GM12892 (cell line): ENCODE measurements at regions not wholly inside any gene's neighbourhood (a gene's known extent, or its start where the extent isn't known, plus 50 kb on each side); places are given as distances from the start of the nearest gene placed in this dataset.
"Not testable (repeated sequence)": the region's sequence is repeated elsewhere in the genome, so short reads cannot be mapped to it uniquely, and the experiment has no call there.

Experiments
- DNase-seq: peaks from one replicate; pipeline ENCODE4 v3.0.0; 2011; ENCODE audit not compliant: insufficient read length
- FAIRE-seq: peaks from 2 replicates; lab custom pipeline; 2011; peaks lifted over from hg19 to GRCh38; lab: Jason Lieb, UNC
- POLR2A ChIP-seq: IDR thresholded peaks from 2 replicates; pipeline ENCODE4 v1.6.1; 2011; ENCODE audit warnings: low read depth, low read length, control low read depth
- POLR2AphosphoS5 ChIP-seq: IDR thresholded peaks from 2 replicates; pipeline ENCODE4 v1.6.1; 2011; ENCODE audit warnings: low read depth, low read length, control low read depth
- TAF1 ChIP-seq: IDR thresholded peaks from 2 replicates; pipeline ENCODE4 v1.6.1; 2011; ENCODE audit warnings: low read depth, mild to moderate bottlenecking, control low read depth, low read length, borderline replicate concordance

GRCh38 chr20:6671829-6672228, 95.7 kb upstream of the BMP2 start:
- no peak for TF ChIP-seq TAF1
- no peak for TF ChIP-seq POLR2AphosphoS5
- no peak for TF ChIP-seq POLR2A
- DNase-seq, result no peak
- FAIRE-seq, result no peak

DNA sequence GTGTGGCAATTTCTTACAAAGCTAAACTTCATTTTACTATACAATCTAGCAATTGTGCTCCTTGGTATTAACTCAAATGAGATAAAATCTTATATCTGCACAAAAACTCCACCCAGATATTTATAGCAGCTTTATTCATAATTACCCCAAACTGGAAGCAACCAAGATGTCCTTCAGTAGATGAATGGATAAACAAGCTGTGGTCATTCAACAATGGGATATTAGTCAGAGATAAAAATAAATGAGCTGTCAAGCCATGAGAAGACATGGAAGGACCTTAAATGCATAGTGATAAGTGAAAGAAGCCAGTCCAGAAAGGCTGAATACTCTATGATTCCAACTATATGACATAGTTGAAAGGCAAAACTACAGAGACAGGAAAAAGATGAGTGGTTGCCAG, 98.9 kb upstream of the BMP2 start:
- FAIRE-seq (no peak), DNase-seq (no peak)
- TF ChIP-seq TAF1, result no peak
- TF ChIP-seq POLR2A, result no peak
- TF ChIP-seq POLR2AphosphoS5, result no peak

DNA sequence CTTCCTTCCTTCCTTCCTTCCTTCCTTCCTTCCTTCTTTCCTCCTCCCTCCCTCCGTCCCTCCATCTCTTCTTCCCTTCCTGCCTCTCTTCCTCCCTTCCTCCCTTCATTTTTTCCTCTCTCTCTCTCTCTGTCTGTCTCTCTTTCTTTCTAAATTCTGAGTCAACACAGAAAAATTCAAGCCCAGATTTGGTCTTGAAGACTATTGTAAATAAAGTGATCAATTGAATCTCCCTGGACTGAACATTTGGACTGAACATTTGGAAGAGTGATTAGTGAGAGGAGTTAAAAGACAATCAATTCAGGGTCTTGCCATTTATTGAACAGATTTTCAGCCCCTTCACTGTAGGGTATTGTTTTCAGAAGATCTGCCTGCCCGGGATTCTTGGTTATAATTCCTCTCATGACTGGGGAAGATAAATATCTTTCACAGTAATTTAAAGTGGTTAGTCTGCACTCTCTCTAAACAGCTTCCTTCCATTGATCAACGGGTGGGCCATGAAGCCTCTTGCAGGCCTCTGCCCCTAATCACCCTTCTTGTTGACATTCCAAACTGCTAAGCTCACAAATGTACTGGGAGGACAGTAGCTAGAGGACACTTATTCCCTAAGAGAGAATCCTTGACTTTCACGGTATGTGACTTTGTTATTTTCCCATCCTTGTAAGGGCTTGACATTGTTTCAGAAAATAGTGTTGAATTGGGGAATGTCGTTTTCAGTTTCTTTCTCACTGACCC, 101.7 kb upstream of the BMP2 start:
- FAIRE-seq (no peak), DNase-seq (no peak)
- no peak for TF ChIP-seq POLR2A
- TF ChIP-seq POLR2AphosphoS5, result no peak
- TF ChIP-seq TAF1, result no peak

DNA sequence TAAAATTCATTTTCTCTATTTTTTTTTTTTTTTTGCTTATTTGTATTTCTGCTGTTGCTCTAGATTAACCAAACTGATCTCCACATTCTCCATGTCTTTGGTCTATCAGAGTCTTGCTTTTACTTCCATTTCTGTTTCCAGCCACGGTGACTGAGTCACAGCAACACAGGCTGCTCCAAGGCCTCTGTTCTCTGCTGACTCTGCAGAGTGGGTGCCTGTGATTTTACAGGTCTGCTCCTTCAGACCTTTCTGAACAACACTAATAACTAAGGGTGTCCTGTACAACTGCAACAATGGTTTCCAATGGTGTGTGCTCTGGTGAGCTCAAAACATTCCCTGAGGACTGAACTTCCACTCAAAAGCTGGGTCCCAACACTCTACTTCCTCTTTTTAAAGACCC, 102.3 kb upstream of the BMP2 start:
- FAIRE-seq, result no peak
- DNase-seq, result no peak
- TF ChIP-seq POLR2A (no peak), TAF1 (no peak), POLR2AphosphoS5 (no peak)

- FAIRE-seq, result no peak
- TF ChIP-seq POLR2A (no peak), TAF1 (no peak), POLR2AphosphoS5 (no peak)
Observed at GRCh38 chr20:6664574-6664973, 102.9 kb upstream of the BMP2 start.

DNA sequence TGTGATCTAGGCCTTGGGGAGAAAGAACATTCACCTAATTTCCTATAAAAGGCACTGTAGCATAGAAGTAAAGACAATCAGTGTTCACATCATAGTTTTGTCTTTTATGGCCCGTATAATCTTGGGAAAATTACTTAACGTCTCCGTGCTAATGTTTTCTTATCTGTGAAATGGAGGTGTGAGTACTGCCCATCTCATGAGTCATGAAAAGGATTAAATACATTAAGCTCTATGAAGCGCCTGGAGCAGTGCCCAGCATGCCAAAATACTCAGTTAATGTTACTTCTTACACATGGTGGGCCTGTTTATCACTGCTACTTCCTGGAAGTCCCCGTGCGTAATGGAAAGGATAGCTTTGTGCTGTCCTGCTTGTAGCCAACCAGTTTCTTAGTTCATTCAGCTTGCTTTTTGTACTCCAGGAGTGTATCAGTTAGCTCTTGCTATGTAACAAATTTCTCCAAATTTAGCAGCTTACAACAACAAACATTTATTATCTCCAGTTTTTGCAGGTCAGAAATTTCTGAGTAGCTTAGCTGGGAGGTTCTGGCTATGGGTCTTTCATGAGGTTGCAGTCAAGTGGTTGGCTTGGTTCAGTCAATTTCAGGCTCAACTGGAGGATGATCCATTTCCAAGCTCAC, 103.6 kb upstream of the BMP2 start:
- FAIRE-seq, result no peak
- no peak for TF ChIP-seq POLR2A
- no peak for TF ChIP-seq TAF1
- TF ChIP-seq POLR2AphosphoS5, result no peak
- no peak for DNase-seq

More at GRCh38 chr20:6664574-6664973, 102.9 kb upstream of the BMP2 start:
- no peak for DNase-seq

GRCh38 chr20:6663104-6663503, 104.4 kb upstream of the BMP2 start:
- DNase-seq, result no peak
- FAIRE-seq, result no peak
- TF ChIP-seq TAF1, result no peak
- no peak for TF ChIP-seq POLR2AphosphoS5
- TF ChIP-seq POLR2A, result no peak

GRCh38 chr20:6662309-6662708, 105.2 kb upstream of the BMP2 start:
- DNase-seq (no peak), FAIRE-seq (no peak)
- TF ChIP-seq POLR2A (no peak), POLR2AphosphoS5 (no peak), TAF1 (no peak)

DNA sequence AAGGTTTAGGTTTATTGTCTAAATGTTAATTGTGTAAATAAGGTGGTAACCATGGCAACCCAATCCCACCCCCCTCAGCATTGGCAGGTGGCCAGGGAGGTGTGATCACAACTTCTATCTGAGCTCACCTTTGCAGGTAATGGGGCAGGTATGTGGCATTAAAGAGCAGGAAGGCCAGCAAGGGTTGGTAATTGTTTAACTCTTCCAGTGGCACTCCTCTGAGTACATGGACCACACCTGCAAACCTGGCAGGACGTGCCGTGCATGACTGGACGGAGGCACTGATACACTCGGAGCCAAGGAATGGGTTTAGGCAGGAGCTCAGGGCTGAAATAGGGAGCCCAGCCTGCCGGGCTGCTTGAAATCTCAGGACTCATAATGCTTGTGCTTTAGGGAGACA, 107.0 kb upstream of the BMP2 start:
- DNase-seq, result no peak
- TF ChIP-seq POLR2A (no peak), POLR2AphosphoS5 (no peak), TAF1 (no peak)
- no peak for FAIRE-seq

- FAIRE-seq, DNase-seq: not testable (repeated sequence)
Observed at GRCh38 chr20:6658909-6659308, 108.6 kb upstream of the BMP2 start.

GRCh38 chr20:6657904-6658303, 109.6 kb upstream of the BMP2 start:
- TF ChIP-seq POLR2A (no peak), TAF1 (no peak), POLR2AphosphoS5 (no peak)
- no peak for FAIRE-seq
- DNase-seq, result no peak

GRCh38 chr20:6657111-6657510, 110.4 kb upstream of the BMP2 start:
- FAIRE-seq, result no peak
- no peak for TF ChIP-seq TAF1
- TF ChIP-seq POLR2A, result no peak
- no peak for TF ChIP-seq POLR2AphosphoS5
- DNase-seq, result no peak
